MM.1S (cell line): ENCODE measurements at regions not wholly inside any gene's neighbourhood (a gene's known extent, or its start where the extent isn't known, plus 50 kb on each side); places are given as distances from the start of the nearest gene placed in this dataset.

Experiments used
- DNase-seq: peaks from one replicate; pipeline ENCODE4 v3.0.0-alpha.2; 2015
- H2AFZ ChIP-seq: fragments of 300-600 bp; sonication (generic); 2 replicates; pipeline ENCODE4 v1.6.0; 2016; ENCODE audit warnings: antibody characterized with exemption, low read length
- H3F3A ChIP-seq: fragments of 300-600 bp; sonication (generic); 2 replicates; pipeline ENCODE4 v1.6.1; 2016; ENCODE audit warnings: mild to moderate bottlenecking, antibody characterized with exemption, low read length, moderate library complexity, mixed read lengths; ENCODE audit not compliant: insufficient read depth
- H3K27ac ChIP-seq: fragments of 300-600 bp; sonication (generic); 2 replicates; pipeline ENCODE4 v1.5.1; 2016; ENCODE audit warnings: mild to moderate bottlenecking, low read length
- H3K27me3 ChIP-seq: fragments of 300-600 bp; sonication (generic); replicated peaks from 2 replicates; pipeline ENCODE4 v1.6.0; 2016; ENCODE audit warnings: low read length; ENCODE audit not compliant: insufficient read depth
- H3K36me3 ChIP-seq: fragments of 300-600 bp; sonication (generic); replicated peaks from 2 replicates; pipeline ENCODE4 v1.6.1; 2016; ENCODE audit warnings: mild to moderate bottlenecking, low read length, mixed read lengths; ENCODE audit not compliant: insufficient read depth
- H3K4me1 ChIP-seq: fragments of 300-600 bp; sonication (generic); 2 replicates; pipeline ENCODE4 v1.6.1; 2016; ENCODE audit warnings: low read length, mixed read lengths
- H3K4me2 ChIP-seq: fragments of 300-600 bp; sonication (generic); 2 replicates; pipeline ENCODE4 v1.6.0; 2016; ENCODE audit warnings: low read depth, low read length
- H3K4me3 ChIP-seq: fragments of 300-600 bp; sonication (generic); 2 replicates; pipeline ENCODE4 v1.5.1; 2016; ENCODE audit warnings: low read length, mixed read lengths
- H3K79me2 ChIP-seq: fragments of 300-600 bp; sonication (generic); 2 replicates; pipeline ENCODE4 v1.6.1; 2016; ENCODE audit warnings: mixed run types, low read length, mixed read lengths
- H3K9ac ChIP-seq: fragments of 300-600 bp; sonication (generic); 2 replicates; pipeline ENCODE4 v1.6.1; 2016; ENCODE audit warnings: low read length, mixed read lengths
- H3K9me2 ChIP-seq: fragments of 300-600 bp; sonication (generic); replicated peaks from 2 replicates; pipeline ENCODE4 v1.6.1; 2016; ENCODE audit warnings: mild to moderate bottlenecking, low read length, mixed read lengths; ENCODE audit not compliant: insufficient read depth
- H3K9me3 ChIP-seq: fragments of 300-600 bp; sonication (generic); replicated peaks from 2 replicates; pipeline ENCODE4 v1.6.1; 2016; ENCODE audit warnings: mild to moderate bottlenecking, low read length, mixed read lengths; ENCODE audit not compliant: insufficient read depth
- H4K20me1 ChIP-seq: fragments of 300-600 bp; sonication (generic); 2 replicates; pipeline ENCODE4 v1.6.1; 2016; ENCODE audit warnings: mild to moderate bottlenecking, low read length, moderate library complexity, mixed read lengths; ENCODE audit not compliant: insufficient read depth
- CTCF ChIP-seq: fragments of 300-600 bp; sonication (generic); IDR thresholded peaks from 2 replicates; pipeline ENCODE4 v1.5.1; 2016; ENCODE audit warnings: antibody characterized with exemption, low read length, mixed read lengths
- EZH2 ChIP-seq: fragments of 300-600 bp; sonication (generic); optimal IDR thresholded peaks from 2 replicates; pipeline ENCODE3; 2017; ENCODE audit warnings: low read depth, mild to moderate bottlenecking, antibody characterized with exemption, low read length, mixed read lengths
- EZH2phosphoT487 ChIP-seq: fragments of 300-600 bp; sonication (generic); IDR thresholded peaks from 2 replicates; pipeline ENCODE4 v1.6.1; 2018; ENCODE audit warnings: antibody characterized with exemption, low read length

- DNase-seq, result no peak
- no peaks in the 10 kb centered on the region for H3K9me3 ChIP-seq
- TF ChIP-seq EZH2 (no peak), CTCF (no peak), EZH2phosphoT487 (no peak)
- no peaks in the 10 kb centered on the region for H3K9me2 ChIP-seq
- no peak overlapping the region for H3K4me2 ChIP-seq
- H3F3A ChIP-seq, result no peaks in the 10 kb centered on the region
- H3K4me1 ChIP-seq, result no peaks in the 10 kb centered on the region
- H3K27ac ChIP-seq, result no peak overlapping the region
- no peaks in the 10 kb centered on the region for H4K20me1 ChIP-seq
- no peak overlapping the region for H3K9ac ChIP-seq
- H2AFZ ChIP-seq, result no peak overlapping the region
- no peaks in the 10 kb centered on the region for H3K79me2 ChIP-seq
- no peaks in the 10 kb centered on the region for H3K36me3 ChIP-seq
- H3K27me3 ChIP-seq, result no peaks in the 10 kb centered on the region
- H3K4me3 ChIP-seq, result no peak overlapping the region
Measured at GRCh38 chr12:115771601-115772000, 505.9 kb downstream of the MED13L start.

GRCh38 chr12:115771065-115771464, 506.4 kb downstream of the MED13L start:
- no peak overlapping the region for H3K27ac ChIP-seq
- H3K27me3 ChIP-seq, result no peaks in the 10 kb centered on the region
- TF ChIP-seq CTCF (no peak), EZH2phosphoT487 (no peak), EZH2 (no peak)
- H4K20me1 ChIP-seq, result no peaks in the 10 kb centered on the region
- H3K4me1 ChIP-seq, result no peaks in the 10 kb centered on the region
- H2AFZ ChIP-seq, result no peak overlapping the region
- H3K79me2 ChIP-seq, result no peaks in the 10 kb centered on the region
- H3K4me2 ChIP-seq, result no peak overlapping the region
- no peaks in the 10 kb centered on the region for H3K9me3 ChIP-seq
- no peaks in the 10 kb centered on the region for H3K36me3 ChIP-seq
- DNase-seq, result no peak
- H3F3A ChIP-seq, result no peaks in the 10 kb centered on the region
- no peak overlapping the region for H3K4me3 ChIP-seq
- H3K9ac ChIP-seq, result no peak overlapping the region
- no peaks in the 10 kb centered on the region for H3K9me2 ChIP-seq

DNA sequence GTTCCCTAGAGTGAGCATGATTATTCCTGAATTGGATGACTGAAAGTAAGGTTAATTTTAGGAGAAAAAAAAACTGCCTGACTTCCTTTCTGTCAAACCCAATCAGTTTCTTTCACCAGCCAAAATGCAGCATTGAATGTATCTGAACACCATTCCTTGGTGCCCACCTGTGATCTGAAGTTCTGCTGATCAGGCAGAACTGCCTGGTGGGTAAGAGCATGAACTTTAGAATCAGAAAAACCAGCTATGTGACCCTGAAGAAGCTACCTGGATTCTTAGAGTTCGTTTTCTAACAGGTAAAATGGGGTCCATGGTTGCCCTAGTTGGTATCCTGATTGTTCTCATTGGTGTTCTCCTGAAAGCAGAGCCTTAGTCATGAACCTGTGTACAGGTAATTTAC, 506.9 kb downstream of the MED13L start:
- TF ChIP-seq EZH2 (no peak), CTCF (no peak), EZH2phosphoT487 (no peak)
- no peaks in the 10 kb centered on the region for H3F3A ChIP-seq
- no peak overlapping the region for H3K4me2 ChIP-seq
- H3K9me2 ChIP-seq, result no peaks in the 10 kb centered on the region
- H3K9ac ChIP-seq, result no peak overlapping the region
- H3K27me3 ChIP-seq, result no peaks in the 10 kb centered on the region
- no peak overlapping the region for H3K4me3 ChIP-seq
- no peak overlapping the region for H2AFZ ChIP-seq
- no peaks in the 10 kb centered on the region for H3K79me2 ChIP-seq
- no peak for DNase-seq
- H3K27ac ChIP-seq, result no peak overlapping the region
- H3K9me3 ChIP-seq, result no peaks in the 10 kb centered on the region
- no peaks in the 10 kb centered on the region for H3K36me3 ChIP-seq
- H3K4me1 ChIP-seq, result no peaks in the 10 kb centered on the region
- H4K20me1 ChIP-seq, result no peaks in the 10 kb centered on the region

- Histone ChIP-seq H4K20me1 (no peaks in the 10 kb centered on the region), H3K9me3 (no peaks in the 10 kb centered on the region), H3K4me2 (no peak overlapping the region), H3K36me3 (no peaks in the 10 kb centered on the region), H3K4me1 (no peaks in the 10 kb centered on the region), H3K79me2 (no peaks in the 10 kb centered on the region), H3K9me2 (no peaks in the 10 kb centered on the region), H3F3A (no peaks in the 10 kb centered on the region), H3K27ac (no peak overlapping the region), H2AFZ (no peak overlapping the region), H3K27me3 (no peaks in the 10 kb centered on the region), H3K9ac (no peak overlapping the region), H3K4me3 (no peak overlapping the region)
- DNase-seq, result no peak
- TF ChIP-seq EZH2phosphoT487, result no peak
- no peak for TF ChIP-seq CTCF
- TF ChIP-seq EZH2, result no peak
Measured at GRCh38 chr12:115767916-115768315, 509.6 kb downstream of the MED13L start.
